ENCODE measurements at regions not wholly inside any gene's neighbourhood (a gene's known extent, or its start where the extent isn't known, plus 50 kb on each side); places are given as distances from the start of the nearest gene placed in this dataset.

DNA sequence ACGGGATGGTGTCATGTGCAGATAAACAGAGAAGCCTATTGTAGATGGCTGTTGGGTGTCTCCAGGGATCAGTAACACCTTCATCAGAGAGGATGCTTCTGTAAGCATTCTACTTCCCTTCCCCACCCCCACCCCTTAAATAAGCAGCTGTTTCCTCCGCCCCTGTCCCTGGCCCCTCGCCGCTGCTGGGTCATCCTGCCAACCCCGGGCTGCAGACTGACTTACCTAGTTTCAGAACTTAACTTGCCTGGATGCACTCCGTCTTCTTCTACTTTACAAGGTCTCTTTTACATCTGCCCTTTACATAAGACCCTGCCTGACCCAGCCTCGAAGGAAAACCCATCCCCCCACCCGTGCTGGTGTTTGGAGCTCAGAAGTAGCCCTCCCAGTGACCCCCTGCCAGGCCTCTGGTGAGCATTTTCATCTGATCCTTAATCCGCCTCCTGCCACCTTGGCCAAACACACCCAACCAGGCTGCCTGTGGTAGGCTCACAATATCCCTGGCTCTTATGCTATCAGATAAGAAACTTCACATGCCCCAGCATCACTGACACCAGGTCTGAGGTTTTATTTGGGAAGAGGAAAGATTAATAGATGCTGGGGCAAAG is 103.0 kb upstream of the HES1 start:
- DNase-seq (ENCODE audit: low spot score) (no peak), ATAC-seq (peak; percentile 28)
- Mint-ChIP-seq H3K36me3 (ENCODE audit: low read depth) (no peaks in the 10 kb centered on the region), H3K4me3 (no peak overlapping the region; the same call in 2 of the 3 replicates), H3K4me1 (peaks cover 21% of the 10 kb centered on the region), H3K9me3 (no peaks in the 10 kb centered on the region), H3K27me3 (ENCODE audit: insufficient read depth, low read depth, poor library complexity) (peaks cover 13% of the 10 kb centered on the region), H3K27ac (no peak overlapping the region)
- no peaks in the 10 kb centered on the region for H3F3A ChIP-seq (replicated peaks; ENCODE audit: low read depth)
- H3K4me3 ChIP-seq = no peak overlapping the region
- TF ChIP-seq POLR2AphosphoS5 (IDR thresholded peaks at IDR 0.05; ENCODE audit: low read depth) (no peak), EZH2 (IDR thresholded peaks at IDR 0.05; ENCODE audit: low read depth, unreplicated experiment) (no peak), REST (IDR thresholded peaks at IDR 0.05; ENCODE audit: unreplicated experiment) (no peak)
- no peak overlapping the region for H3K27ac ChIP-seq (ENCODE audit: low read depth)
- H4K20me1 ChIP-seq (replicated peaks; ENCODE audit: insufficient read depth) = no peaks in the 10 kb centered on the region
- peaks cover 24% of the 10 kb centered on the region for H3K4me1 ChIP-seq (ENCODE audit: insufficient read depth)
- H2AFZ ChIP-seq = no peak overlapping the region; the same call in 1 of the 2 replicates
- H3K36me3 ChIP-seq (ENCODE audit: insufficient read depth) = no peaks in the 10 kb centered on the region
- H3K27me3 ChIP-seq (ENCODE audit: insufficient read depth) = no peaks in the 10 kb centered on the region
- H3K9me2 ChIP-seq (ENCODE audit: insufficient read depth) = no peaks in the 10 kb centered on the region; the same call in 1 of the 2 replicates
- H3K79me2 ChIP-seq (replicated peaks; ENCODE audit: insufficient read depth) = no peaks in the 10 kb centered on the region
- peak overlapping the region; percentile 60; the same call in 1 of the 2 replicates for H3K4me2 ChIP-seq

GRCh38 chr3:194034346-194035336 is 101.3 kb upstream of the HES1 start:
- no peak overlapping the region for H3K4me3 Mint-ChIP-seq
- no peaks in the 10 kb centered on the region for H3K36me3 Mint-ChIP-seq (ENCODE audit: low read depth)
- ATAC-seq (no peak), DNase-seq (ENCODE audit: low spot score) (no peak)
- Histone ChIP-seq H3K79me2 (replicated peaks; ENCODE audit: insufficient read depth) (no peaks in the 10 kb centered on the region), H3K9me2 (ENCODE audit: insufficient read depth) (no peaks in the 10 kb centered on the region), H3K4me3 (no peak overlapping the region), H2AFZ (0 out of 2 replicates have a peak overlapping the region, but pooled peaks have one; percentile 38), H3K27me3 (ENCODE audit: insufficient read depth) (no peaks in the 10 kb centered on the region), H3K4me1 (ENCODE audit: insufficient read depth) (peaks cover 24% of the 10 kb centered on the region), H3K27ac (ENCODE audit: low read depth) (no peak overlapping the region), H3F3A (replicated peaks; ENCODE audit: low read depth) (no peaks in the 10 kb centered on the region), H3K36me3 (ENCODE audit: insufficient read depth) (no peaks in the 10 kb centered on the region), H4K20me1 (replicated peaks; ENCODE audit: insufficient read depth) (no peaks in the 10 kb centered on the region), H3K4me2 (no peak overlapping the region)
- no peak overlapping the region for H3K27ac Mint-ChIP-seq
- peaks cover 13% of the 10 kb centered on the region for H3K27me3 Mint-ChIP-seq (ENCODE audit: insufficient read depth, low read depth, poor library complexity)
- H3K9me3 Mint-ChIP-seq = no peaks in the 10 kb centered on the region
- H3K4me1 Mint-ChIP-seq = peaks cover 21% of the 10 kb centered on the region
- TF ChIP-seq JUNB (IDR thresholded peaks at IDR 0.05; ENCODE audit: unreplicated experiment) = no peak
